AG10803 (cell line): ENCODE measurements at regions not wholly inside any gene's neighbourhood (a gene's known extent, or its start where the extent isn't known, plus 50 kb on each side); places are given as distances from the start of the nearest gene placed in this dataset.

Source experiments
- DNase-seq: peaks from one replicate; pipeline ENCODE4 v3.0.0; 2010; ENCODE audit warnings: low read depth
- H3K4me3 ChIP-seq: 2 replicates; pipeline ENCODE4 v1.5.1; 2011; ENCODE audit warnings: mild to moderate bottlenecking, low read length, control low read depth
- CTCF ChIP-seq: conservative IDR thresholded peaks from 2 replicates; pipeline ENCODE4 v1.5.1; 2011; ENCODE audit warnings: mild to moderate bottlenecking, low read length, control low read depth, inconsistent platforms

GRCh38 chr13:108433976-108434755, 164.6 kb downstream of the TNFSF13B start:
- TF ChIP-seq CTCF: no peak
- DNase-seq: no peak
- no peak overlapping the region for H3K4me3 ChIP-seq

- no peak overlapping the region for H3K4me3 ChIP-seq
- no peak for DNase-seq
- TF ChIP-seq CTCF: no peak
Measured at GRCh38 chr13:108435393-108436149, 166.1 kb downstream of the TNFSF13B start.

GRCh38 chr13:108437496-108437895, 168.0 kb downstream of the TNFSF13B start:
- no peak overlapping the region for H3K4me3 ChIP-seq
- no peak for DNase-seq
- TF ChIP-seq CTCF: no peak

- no peak for TF ChIP-seq CTCF
- DNase-seq: no peak
- no peak overlapping the region for H3K4me3 ChIP-seq
Measured at GRCh38 chr13:108439556-108439955, 170.0 kb downstream of the TNFSF13B start.

- no peak overlapping the region for H3K4me3 ChIP-seq
- no peak for TF ChIP-seq CTCF
- DNase-seq: no peak
Measured at GRCh38 chr13:108444448-108444847, 174.9 kb downstream of the TNFSF13B start.

GRCh38 chr13:108448891-108449290, 179.4 kb downstream of the TNFSF13B start:
- no peak overlapping the region for H3K4me3 ChIP-seq
- no peak for DNase-seq
- no peak for TF ChIP-seq CTCF

GRCh38 chr13:108451121-108451520, 178.3 kb upstream of the MYO16 start:
- no peak overlapping the region for H3K4me3 ChIP-seq
- no peak for TF ChIP-seq CTCF
- DNase-seq: no peak
